NOMO-1 treated with dmso at 0.1 percent for 144 hours (cell line): ENCODE measurements at regions not wholly inside any gene's neighbourhood (a gene's known extent, or its start where the extent isn't known, plus 50 kb on each side); places are given as distances from the start of the nearest gene placed in this dataset.

ENCODE experiments used
- DNase-seq: peaks from one replicate; lab custom pipeline; 2025; ENCODE audit not compliant: unreplicated experiment; lab: John Stamatoyannopoulos, UW

DNA sequence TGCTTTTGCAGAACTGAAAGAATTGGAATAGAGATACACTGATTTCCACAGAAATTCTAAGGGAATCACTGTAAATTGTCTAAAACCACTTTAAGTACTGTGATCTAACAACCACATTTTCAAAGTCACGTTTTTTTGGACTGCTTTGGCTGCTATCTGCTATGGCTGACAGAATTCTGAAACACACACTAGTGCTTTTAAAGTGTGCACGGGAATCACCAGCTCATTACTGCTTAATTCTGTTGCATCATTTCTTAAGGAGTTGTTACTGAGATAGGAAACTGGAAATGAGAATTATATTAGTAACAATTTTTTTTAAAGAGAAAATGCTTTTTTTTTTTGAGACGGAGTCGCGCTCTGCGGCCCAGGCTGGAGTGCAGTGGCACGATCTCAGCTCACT lies 716.5 kb upstream of the NRSN1 start:
- DNase-seq, result no peak

DNA sequence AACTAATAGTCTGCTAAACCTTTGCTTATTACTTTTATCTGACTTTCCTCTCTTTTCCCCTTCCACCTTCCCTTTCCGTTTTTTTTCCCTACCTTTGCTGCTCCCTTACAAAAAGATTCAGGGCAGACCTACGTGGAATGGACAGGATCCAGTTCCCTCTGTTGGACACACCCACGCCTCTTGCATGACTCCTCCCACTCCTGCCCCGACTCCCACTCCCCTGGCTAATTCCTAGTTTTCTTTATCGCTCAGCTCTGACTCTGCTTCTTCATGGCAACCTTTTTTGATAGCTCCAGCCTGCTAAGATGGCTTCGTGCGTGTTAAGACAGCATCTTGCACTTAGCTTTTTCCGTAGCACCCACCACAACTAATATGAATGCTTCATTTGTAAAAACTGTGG lies 715.6 kb upstream of the NRSN1 start:
- DNase-seq, result no peak

DNA sequence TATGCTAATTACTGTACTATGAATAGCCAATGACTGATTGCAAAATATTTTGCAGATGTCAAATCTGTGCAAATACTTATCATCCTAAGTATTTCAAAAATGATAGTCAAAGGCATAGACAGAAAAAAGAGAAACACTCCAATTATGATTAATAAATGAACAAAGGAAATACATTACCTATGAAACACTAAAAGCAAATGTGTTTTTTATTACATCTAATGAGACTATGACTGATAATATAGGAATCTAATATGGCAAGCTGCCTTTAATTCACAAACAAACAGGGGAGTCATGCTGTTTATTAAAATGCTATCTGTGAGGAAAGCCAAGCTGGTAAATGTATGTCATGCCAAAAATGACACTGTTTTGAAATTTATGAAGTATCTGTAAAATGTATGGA lies 713.2 kb upstream of the NRSN1 start:
- DNase-seq, result no peak

GRCh38 chr6:23413327-23414050 lies 712.5 kb upstream of the NRSN1 start:
- DNase-seq, result no peak

DNA sequence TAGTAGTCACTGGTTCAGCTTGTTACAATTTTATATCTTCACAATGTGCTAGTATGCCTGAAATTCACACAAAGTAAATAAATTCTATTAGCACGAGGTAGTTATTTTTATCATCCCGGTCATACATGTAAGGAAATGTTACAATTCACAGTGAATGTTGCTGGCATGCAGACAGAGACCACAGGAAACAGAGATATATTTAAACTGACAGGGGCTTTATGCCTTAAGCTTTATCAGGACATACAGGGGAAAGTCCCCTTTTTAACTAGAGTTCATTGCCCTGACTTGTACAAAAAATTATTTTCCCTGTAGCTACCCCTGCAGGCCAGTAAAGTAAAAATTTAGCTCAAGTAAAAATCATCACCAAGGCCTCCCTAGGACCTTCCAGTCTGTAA lies 712.0 kb upstream of the NRSN1 start:
- DNase-seq, result no peak

GRCh38 chr6:23414922-23415321 lies 711.1 kb upstream of the NRSN1 start:
- DNase-seq, result no peak

GRCh38 chr6:23415819-23416427 lies 710.1 kb upstream of the NRSN1 start:
- no peak for DNase-seq

GRCh38 chr6:23417133-23417532 lies 708.9 kb upstream of the NRSN1 start:
- no peak for DNase-seq

DNA sequence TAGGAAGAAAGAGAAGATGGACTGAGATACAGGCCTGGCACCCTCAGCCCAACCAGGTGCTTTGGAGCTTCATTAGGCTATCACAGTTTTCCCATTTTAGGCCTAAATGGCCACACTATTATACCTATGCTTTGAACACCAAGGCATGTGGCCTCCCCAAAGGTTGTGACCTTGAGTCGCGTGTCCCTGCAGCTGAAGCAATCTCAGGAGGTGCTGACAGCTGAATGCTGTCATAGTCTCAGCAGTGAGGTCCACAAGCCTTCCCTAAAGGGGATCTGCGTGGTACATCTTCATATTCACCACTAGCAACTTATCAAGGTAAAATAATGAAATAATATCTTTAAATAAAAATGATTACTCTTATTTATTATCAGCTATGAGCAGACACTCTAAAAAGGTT lies 707.9 kb upstream of the NRSN1 start:
- DNase-seq, result no peak

DNA sequence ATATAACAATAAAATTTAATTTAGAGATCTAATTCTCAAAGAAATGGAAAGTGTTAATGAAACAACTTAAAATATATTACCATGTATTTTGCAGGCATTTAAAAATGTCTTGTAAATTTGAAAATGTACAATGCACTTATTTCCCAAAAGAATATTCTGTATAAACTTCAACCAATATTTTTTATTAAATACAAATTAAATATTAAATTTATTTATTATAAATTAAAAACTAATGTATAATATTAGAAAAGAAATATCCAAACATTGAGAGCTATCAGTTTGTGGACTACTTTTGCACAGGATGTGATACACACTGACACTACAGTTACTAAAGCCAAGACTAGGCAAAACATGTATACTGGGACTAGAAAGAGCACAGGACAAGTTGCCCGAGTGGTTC lies 707.0 kb upstream of the NRSN1 start:
- DNase-seq, result no peak

- DNase-seq, result no peak
Observed at GRCh38 chr6:23420659-23421350, 705.2 kb upstream of the NRSN1 start.

DNA sequence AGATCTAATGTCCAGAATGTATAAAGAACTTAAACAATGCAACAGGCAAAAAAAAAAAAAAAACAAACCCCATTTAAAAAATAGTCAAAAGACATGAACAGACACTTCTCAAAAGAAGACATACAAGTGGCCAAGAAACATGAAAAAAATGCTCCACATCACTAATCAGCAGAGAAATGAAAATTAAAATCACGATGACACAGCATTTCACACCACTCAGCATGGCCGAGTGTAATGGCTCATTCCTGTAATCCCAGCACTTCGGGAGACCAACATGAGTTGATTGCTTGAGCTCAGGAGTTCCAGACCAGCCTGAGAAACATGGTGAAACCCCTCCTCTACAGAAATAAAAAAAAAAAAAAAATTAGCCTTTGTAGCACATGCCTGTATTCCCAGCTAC lies 701.4 kb upstream of the NRSN1 start:
- DNase-seq, result no peak

DNA sequence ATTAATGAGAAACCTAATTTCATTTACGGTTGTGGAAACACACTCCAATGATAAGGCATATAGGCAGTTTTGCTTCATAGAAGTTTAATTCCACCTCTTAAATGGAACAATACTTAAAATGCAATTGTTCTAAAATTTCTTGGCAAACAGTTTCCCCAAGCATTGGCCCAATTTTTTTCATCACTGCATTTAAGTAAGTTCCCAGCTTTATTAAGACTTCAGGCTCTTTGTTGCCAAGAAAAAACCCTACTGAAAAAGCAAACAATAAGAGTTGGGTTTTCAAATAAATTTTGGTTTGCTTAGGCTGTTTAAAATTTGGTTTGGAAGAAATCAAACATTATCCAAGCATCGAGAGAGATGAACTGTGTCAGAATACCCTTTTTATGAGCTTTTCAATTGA lies 690.9 kb upstream of the NRSN1 start:
- DNase-seq, result no peak

GRCh38 chr6:23435798-23436197 lies 690.2 kb upstream of the NRSN1 start:
- DNase-seq, result no peak

- no peak for DNase-seq
Observed at GRCh38 chr6:23441808-23442461, 684.1 kb upstream of the NRSN1 start.

DNA sequence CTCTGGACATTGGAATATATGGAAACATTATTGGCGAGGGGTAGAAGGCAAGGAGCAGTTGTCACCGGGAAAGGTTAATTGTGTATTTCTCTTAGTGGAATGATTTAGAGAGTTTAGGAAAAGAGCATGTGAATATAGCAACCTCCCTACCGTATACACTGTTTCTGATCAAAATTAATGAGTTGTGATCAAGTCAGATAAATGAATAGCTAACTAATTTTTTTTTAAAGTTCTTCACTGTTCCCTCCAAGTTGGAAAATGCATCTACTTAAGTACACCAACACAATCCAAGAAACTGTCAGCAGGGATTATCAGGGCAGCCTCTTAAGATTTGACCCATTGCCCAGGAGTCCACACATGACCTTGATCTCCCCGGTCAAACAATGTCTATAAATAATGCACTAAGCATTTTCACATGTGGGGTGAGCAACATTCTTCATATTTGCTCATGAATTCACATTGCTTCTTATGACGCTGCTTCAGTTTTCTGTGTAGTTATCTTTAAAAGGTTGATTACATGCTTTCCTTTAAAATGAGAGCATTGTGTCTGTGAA lies 680.8 kb upstream of the NRSN1 start:
- DNase-seq, result no peak

DNA sequence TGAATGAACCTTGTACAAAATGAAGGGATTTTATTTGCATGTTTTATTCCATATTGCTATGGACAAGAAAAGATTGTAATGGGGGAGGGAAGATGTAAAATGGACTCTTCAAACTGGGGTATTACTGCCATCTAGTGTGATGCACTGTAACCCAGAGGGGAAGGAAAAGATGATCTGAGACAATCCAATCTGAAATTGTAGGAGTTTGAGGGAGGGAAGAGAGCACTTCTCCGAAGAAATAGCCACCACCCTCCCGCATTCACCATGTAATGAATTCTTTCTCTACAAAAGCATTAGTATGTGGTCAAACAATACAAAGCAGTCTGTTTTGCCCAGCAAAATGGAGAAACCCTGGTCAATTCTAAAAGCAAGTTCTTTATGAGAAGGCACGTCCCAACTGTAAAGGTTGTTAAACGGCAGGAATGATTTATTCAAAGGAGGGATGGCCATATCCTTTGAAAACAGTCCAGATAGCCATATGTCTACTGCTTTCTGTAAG lies 679.5 kb upstream of the NRSN1 start:
- no peak for DNase-seq

GRCh38 chr6:23447731-23448130 lies 678.3 kb upstream of the NRSN1 start:
- DNase-seq, result no peak

DNA sequence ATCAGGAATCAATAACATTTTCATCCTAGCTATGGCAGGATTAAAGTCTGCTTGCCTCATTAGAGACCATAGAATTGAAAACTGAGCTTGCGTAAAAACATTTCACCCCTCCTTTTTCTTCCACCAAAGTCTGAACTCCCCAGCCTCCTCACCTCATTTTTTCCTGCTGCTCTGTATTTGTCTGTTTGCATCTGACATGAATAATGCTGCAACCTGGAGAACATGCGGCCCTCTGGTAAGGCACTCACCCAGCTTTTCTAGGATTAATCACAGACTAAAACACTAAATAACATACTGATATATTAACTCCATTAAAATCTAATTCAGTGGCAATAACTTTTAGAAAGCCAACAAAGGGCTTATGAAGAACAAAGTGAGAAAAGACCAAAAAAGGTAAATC lies 677.7 kb upstream of the NRSN1 start:
- DNase-seq, result no peak

GRCh38 chr6:23454080-23454976 lies 671.7 kb upstream of the NRSN1 start:
- no peak for DNase-seq
